B cell (primary cell): ENCODE measurements at regions not wholly inside any gene's neighbourhood (a gene's known extent, or its start where the extent isn't known, plus 50 kb on each side); places are given as distances from the start of the nearest gene placed in this dataset.

Source experiments
- ATAC-seq: fragments of 200-7000 bp; cut with Tn5 transposase; one replicate; pipeline ENCODE4 v1.10.0; 2021; ENCODE audit warnings: low read depth, mild to moderate bottlenecking, moderate number of reproducible peaks, moderate library complexity
- CTCF ChIA-PET: fragments of 350-600 bp; sonication (Branson Sonifier 250); formaldehyde crosslinking; loops from one replicate; lab custom pipeline; 2021; ENCODE audit warnings: antibody characterized with exemption, inconsistent platforms; lab: Charles Lee
- POLR2A ChIA-PET: fragments of 350-600 bp; sonication (Branson Sonifier 250); formaldehyde crosslinking; loops from one replicate; lab custom pipeline; 2021; ENCODE audit warnings: antibody characterized with exemption; lab: Charles Lee
- DNase-seq: peaks from one replicate; pipeline ENCODE4 v3.0.0; 2013
- H2AFZ ChIP-seq: 2 replicates; pipeline ENCODE4 v1.6.1; 2012; ENCODE audit warnings: mild to moderate bottlenecking, low read depth, low read length; ENCODE audit not compliant: insufficient read depth, poor library complexity, severe bottlenecking
- H3K27ac ChIP-seq, 2 donors: 1 replicate in 1 of 2; 2 replicates in 1 of 2; pipeline ENCODE4 v1.5.1; 2012 to 2013; ENCODE audit warnings: low read length in 2 of 2, mild to moderate bottlenecking in 2 of 2, moderate library complexity in 1 of 2
- H3K27me3 ChIP-seq, 4 experiments: fragments of 200-600 bp in 1 of 4; sonication (generic) in 1 of 4; replicated peaks in 1 of 4; 1 replicate in 2 of 4; 2 replicates in 2 of 4; pipeline versions ENCODE4 v1.6.1 to v1.7.0; 2013 to 2016; ENCODE audit warnings: low read length in 3 of 4, mild to moderate bottlenecking in 2 of 4, mixed read lengths in 1 of 4, moderate library complexity in 1 of 4; ENCODE audit not compliant: insufficient read depth in 4 of 4, control insufficient read depth in 3 of 4; ENCODE audit errors: control extremely low read depth in 1 of 4
- H3K36me3 ChIP-seq, 2 experiments: replicated peaks in 1 of 2; 1 replicate in 1 of 2; 2 replicates in 1 of 2; pipeline versions ENCODE4 v1.6.1 to v1.7.1; 2013; ENCODE audit warnings: low read length in 1 of 2; ENCODE audit not compliant: insufficient read depth in 2 of 2, control insufficient read depth in 1 of 2; ENCODE audit errors: control extremely low read depth in 1 of 2, extremely low read depth in 1 of 2
- H3K4me1 ChIP-seq, 2 donors: fragments of 200-600 bp in 1 of 2; sonication (generic) in 1 of 2; 1 replicate in 1 of 2; 2 replicates in 1 of 2; pipeline versions ENCODE4 v1.5.1 to v1.6.1; 2013 to 2017; ENCODE audit warnings: low read length in 2 of 2; ENCODE audit not compliant: control insufficient read depth in 2 of 2, insufficient read depth in 2 of 2
- H3K4me2 ChIP-seq: replicated peaks from 2 replicates; pipeline ENCODE3; 2012; ENCODE audit warnings: mild to moderate bottlenecking, low read depth, low read length; ENCODE audit not compliant: poor library complexity, severe bottlenecking
- H3K4me3 ChIP-seq, 5 experiments: fragments of 200-600 bp in 1 of 5; sonication (generic) in 1 of 5; 1 replicate in 3 of 5; 2 replicates in 2 of 5; pipeline versions ENCODE4 v1.5.1 to v1.7.0; 2011 to 2016; ENCODE audit warnings: low read length in 4 of 5, mild to moderate bottlenecking in 4 of 5, low read depth in 2 of 5, control low read depth in 1 of 5, moderate library complexity in 1 of 5; ENCODE audit not compliant: insufficient read depth in 1 of 5; ENCODE audit errors: control extremely low read depth in 1 of 5, extremely low read depth in 1 of 5
- H3K79me2 ChIP-seq: fragments of 200-600 bp; sonication (generic); one replicate; pipeline ENCODE4 v1.6.0; 2016; ENCODE audit warnings: low read length; ENCODE audit not compliant: control insufficient read depth, insufficient read depth
- H3K9ac ChIP-seq: fragments of 200-600 bp; sonication (generic); 2 replicates; pipeline ENCODE4 v1.6.1; 2017; ENCODE audit warnings: mild to moderate bottlenecking, low read length, moderate library complexity
- H3K9me3 ChIP-seq, 3 donors: one replicate each; pipeline versions ENCODE4 v1.6.1 to v1.7.1; 2013; ENCODE audit warnings: low read length in 2 of 3; ENCODE audit not compliant: control insufficient read depth in 2 of 3, insufficient read depth in 1 of 3; ENCODE audit errors: control extremely low read depth in 1 of 3
- H4K20me1 ChIP-seq: 2 replicates; pipeline ENCODE4 v1.6.0; 2012; ENCODE audit warnings: mild to moderate bottlenecking, low read length; ENCODE audit not compliant: insufficient read depth, control insufficient read depth, poor library complexity, severe bottlenecking
- H3K27ac Mint-ChIP-seq: one replicate; pipeline ENCODE4 v1.8.0; 2021; ENCODE audit warnings: mixed read lengths
- H3K27me3 Mint-ChIP-seq: one replicate; pipeline ENCODE4 v1.8.0; 2021; ENCODE audit warnings: mixed read lengths
- H3K4me1 Mint-ChIP-seq: one replicate; pipeline ENCODE4 v1.8.0; 2021; ENCODE audit warnings: mixed read lengths
- H3K4me3 Mint-ChIP-seq: one replicate; pipeline ENCODE4 v1.8.0; 2021; ENCODE audit warnings: mixed read lengths
- H3K9me3 Mint-ChIP-seq: one replicate; pipeline ENCODE4 v1.8.0; 2022; ENCODE audit warnings: mixed read lengths; ENCODE audit not compliant: insufficient read depth
- CTCF ChIP-seq: fragments of 200-600 bp; IDR thresholded peaks from one replicate; pipeline ENCODE4 v1.8.0; 2022; ENCODE audit warnings: antibody characterized with exemption, mild to moderate bottlenecking
- EZH2 ChIP-seq: IDR thresholded peaks from 2 replicates; pipeline ENCODE4 v1.6.1; 2012; ENCODE audit warnings: borderline replicate concordance, low read depth, mild to moderate bottlenecking, moderate library complexity, low read length; ENCODE audit not compliant: insufficient read depth, poor library complexity, severe bottlenecking
- WGBS: methylation state at CpG from one replicate; pipeline ENCODE4 v1.1.5; 2013; ENCODE audit warnings: missing lambda C conversion rate; ENCODE audit not compliant: insufficient coverage; 5-methylcytosine and 5-hydroxymethylcytosine counted together
- intact Hi-C: fragments of 100-400 bp; cut with micrococcal nuclease; formaldehyde crosslinking; loops from one replicate; pipeline ENCODE4 v1.10.0; 2022

DNA sequence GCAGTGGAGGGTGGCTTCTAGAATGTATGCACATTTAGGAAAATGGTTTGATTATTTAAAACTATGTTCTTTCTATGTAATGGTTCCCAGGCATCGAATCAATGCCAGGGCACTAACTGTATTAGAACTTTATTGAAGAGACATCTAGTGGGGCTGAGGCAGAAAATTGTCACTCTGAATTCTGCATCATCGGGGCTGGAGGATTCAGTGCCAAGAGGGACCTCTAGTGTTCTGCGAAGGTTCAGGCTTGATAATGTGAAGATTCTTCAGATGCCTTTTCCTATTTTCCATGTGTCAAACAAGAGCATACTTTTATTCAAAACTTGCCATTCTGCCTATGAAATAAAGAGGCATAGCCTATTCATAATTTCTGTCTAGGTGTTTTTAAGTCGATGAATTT, 146.3 kb downstream of the CAND1 start:
- Histone ChIP-seq H3K4me3 (no peak overlapping the region), H3K27me3 (no peaks in the 10 kb centered on the region), H3K36me3 (no peaks in the 10 kb centered on the region), H3K4me1 (no peaks in the 10 kb centered on the region), H3K79me2 (no peaks in the 10 kb centered on the region), H3K4me2 (no peak overlapping the region), H3K9ac (no peak overlapping the region), H4K20me1 (no peaks in the 10 kb centered on the region), H3K27ac (no peak overlapping the region), H2AFZ (no peak overlapping the region), H3K9me3 (peaks cover 0 to 7% (median 0%) of the 10 kb centered on the region in 3 donors)
- DNase-seq (no peak), ATAC-seq (no peak)
- CTCF ChIA-PET = no interaction called here
- no peak for TF ChIP-seq EZH2
- no peak for TF ChIP-seq CTCF
- POLR2A ChIA-PET = no interaction called here
- Mint-ChIP-seq H3K4me1 (no peaks in the 10 kb centered on the region), H3K27ac (no peak overlapping the region), H3K4me3 (no peak overlapping the region), H3K27me3 (no peaks in the 10 kb centered on the region), H3K9me3 (no peaks in the 10 kb centered on the region)
- intact Hi-C loops = no loop called here
- WGBS = 70% methylated on average over 2 of the region's 4 CpGs

GRCh38 chr12:67419810-67420209, 150.7 kb downstream of the CAND1 start:
- Mint-ChIP-seq H3K4me3 (no peak overlapping the region), H3K27me3 (peaks cover 5% of the 10 kb centered on the region), H3K4me1 (no peaks in the 10 kb centered on the region), H3K27ac (no peak overlapping the region), H3K9me3 (no peaks in the 10 kb centered on the region)
- no peak overlapping the region for H3K9ac ChIP-seq
- POLR2A ChIA-PET = no interaction called here
- no peak overlapping the region for H3K4me2 ChIP-seq
- ATAC-seq (no peak), DNase-seq (no peak)
- H2AFZ ChIP-seq = no peak overlapping the region
- intact Hi-C loops = no loop called here
- H3K27ac ChIP-seq = no peak overlapping the region
- no peaks in the 10 kb centered on the region for H3K79me2 ChIP-seq
- H3K4me3 ChIP-seq = no peak overlapping the region
- H4K20me1 ChIP-seq = no peaks in the 10 kb centered on the region
- no peak for TF ChIP-seq CTCF
- no peak for TF ChIP-seq EZH2
- H3K9me3 ChIP-seq = no peaks in the 10 kb centered on the region
- WGBS = 96% methylated on average over 6 of the region's 7 CpGs
- peaks cover 0 to 5% (median 0%) of the 10 kb centered on the region in 4 experiments for H3K27me3 ChIP-seq
- no peaks in the 10 kb centered on the region for H3K4me1 ChIP-seq
- CTCF ChIA-PET = no interaction called here
- H3K36me3 ChIP-seq = no peaks in the 10 kb centered on the region
